Stimulated activated CD4-positive, alpha-beta T cell treated with anti-CD3 and anti-CD28 coated beads, Interleukin-15, amount 100 ng/mL, for 48 hours (primary cell): ENCODE measurements at regions not wholly inside any gene's neighbourhood (a gene's known extent, or its start where the extent isn't known, plus 50 kb on each side); places are given as distances from the start of the nearest gene placed in this dataset.

ENCODE experiments used
- DNase-seq, 2 donors: peaks; one replicate each; pipeline ENCODE4 v3.0.0-alpha.2; 2020; ENCODE audit warnings: low read depth in 2 of 2

DNA sequence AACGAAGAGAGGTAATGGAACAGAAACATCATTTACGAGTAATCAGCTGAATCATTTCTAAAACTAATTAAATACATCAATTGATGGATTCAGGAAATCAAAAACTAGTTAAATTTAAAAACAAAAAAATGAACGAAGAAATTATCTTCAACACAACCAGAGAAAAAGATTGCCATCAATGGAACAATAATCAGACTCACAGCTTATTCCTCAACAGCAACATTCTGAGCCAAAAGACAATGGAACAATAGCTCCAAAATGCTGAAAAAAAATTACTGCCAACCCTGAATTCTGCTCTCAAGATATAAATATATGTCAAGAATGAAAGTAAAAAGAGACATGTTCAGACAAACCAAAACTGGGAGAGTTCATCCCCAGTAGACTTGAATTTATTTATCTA is 65.5 kb upstream of the KLF3 start:
- DNase-seq, result no peak

DNA sequence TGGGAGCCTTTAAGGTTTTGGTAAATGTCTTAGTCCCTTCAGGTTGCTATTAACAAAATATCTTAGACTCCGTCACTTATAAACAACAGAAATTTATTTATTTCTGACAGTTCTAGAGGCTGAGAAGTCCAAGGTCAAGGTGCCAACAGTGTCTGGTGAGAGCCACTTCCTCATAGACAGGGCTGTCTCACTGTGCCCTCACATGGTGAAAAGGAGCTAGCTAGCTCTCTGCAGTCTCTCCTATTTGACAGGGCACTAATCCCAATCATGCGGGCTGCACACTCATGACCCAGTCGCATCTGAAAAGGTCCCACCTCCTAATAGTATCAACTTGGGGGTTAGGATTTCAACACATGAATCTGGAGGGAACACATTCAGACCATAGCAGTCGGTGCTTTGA is 63.4 kb upstream of the KLF3 start:
- DNase-seq, result no peak

DNA sequence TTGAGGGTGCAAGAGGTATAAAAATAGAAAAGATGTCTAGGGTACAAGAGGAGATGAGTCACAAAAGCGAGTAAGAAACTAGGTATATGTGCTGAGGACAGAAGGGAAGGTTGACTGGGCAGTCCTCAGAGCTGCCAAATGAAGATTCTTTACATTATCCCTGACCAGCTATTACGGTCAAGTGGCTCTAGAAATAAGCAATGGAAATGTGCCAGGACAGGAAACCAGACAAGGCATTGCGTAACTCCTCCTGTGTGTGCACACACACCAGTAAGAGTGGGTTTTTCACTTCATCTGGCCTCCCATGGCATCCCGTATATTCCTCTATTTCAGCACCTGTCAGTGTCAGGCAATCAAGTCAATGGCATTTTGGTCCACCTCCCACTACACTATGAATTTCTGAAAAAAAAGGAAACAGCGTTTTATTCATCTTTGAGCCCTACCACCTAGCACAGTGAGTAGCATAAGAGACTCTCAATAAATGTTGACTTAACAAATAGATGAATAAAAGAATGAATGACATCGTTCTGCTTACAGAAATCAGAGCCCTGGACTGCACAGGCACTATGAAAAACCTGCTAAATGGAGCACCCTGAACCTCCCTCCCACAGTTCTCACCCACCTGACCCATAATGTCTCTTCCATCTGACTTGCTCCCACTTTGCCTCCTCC is 62.6 kb upstream of the KLF3 start:
- no peak for DNase-seq

DNA sequence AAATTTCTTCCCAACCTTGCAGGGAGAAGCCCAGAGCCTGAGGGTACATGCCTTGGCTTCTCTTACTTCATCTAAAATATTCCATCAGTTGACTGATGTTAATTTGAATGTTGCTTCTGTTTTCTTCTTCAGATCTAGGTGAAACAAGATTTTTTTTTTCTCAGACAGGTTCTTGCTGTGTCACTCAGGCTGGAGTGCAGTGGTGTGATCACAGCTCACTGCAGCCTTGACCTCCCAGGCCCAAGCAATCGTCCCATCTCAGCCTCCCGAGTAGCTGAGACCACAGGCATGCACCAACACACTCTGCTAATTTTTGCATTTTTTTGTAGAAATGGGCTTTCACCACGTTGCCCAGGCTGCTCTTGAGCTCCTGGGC is 62.1 kb upstream of the KLF3 start:
- no peak for DNase-seq

DNA sequence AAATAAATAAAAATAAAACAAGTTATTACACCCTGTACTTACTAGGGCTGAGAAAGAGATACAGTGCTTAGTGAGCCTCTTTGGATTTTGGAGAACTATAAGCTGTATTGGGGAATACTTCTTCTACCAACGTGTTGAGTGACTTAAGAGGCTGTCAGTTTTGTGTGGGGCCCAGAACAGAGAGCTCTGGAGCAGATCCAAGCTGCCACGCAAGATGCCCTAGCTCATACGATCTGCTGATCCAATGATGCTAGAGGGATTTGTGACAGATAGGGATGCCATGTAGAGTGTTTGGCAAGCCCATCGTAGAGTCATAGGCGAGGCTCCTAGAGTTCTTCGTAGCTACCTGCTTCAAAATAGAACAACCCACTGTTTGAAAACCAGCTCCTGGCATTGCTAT is 60.3 kb upstream of the KLF3 start:
- DNase-seq, result no peak

DNA sequence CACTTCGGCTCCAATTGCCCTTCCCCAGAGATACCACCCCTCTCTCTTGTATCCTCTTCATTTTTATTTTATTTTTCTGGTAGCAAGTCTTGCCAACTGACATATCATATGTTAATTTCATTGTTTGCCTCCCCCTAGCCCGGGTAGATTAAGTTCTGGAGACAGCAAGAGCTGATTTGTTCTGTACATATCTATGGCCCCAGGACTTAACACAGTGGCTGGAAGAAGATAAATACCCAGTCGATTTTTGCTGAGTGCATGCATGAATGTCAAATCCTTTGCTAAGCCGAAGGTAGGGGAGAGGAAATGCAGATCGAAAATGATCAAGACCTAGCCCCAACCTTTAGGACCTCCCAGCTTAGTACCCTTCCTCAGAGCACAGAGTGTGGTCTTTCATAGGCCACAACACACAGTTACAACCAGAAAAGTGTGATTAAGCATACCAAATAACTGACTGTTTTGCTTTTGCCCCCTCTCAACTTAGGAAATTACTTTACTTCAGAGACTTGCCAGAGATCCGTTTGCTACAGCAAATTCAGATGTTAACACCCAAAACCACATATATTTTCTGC is 58.7 kb upstream of the KLF3 start:
- DNase-seq, result no peak

DNA sequence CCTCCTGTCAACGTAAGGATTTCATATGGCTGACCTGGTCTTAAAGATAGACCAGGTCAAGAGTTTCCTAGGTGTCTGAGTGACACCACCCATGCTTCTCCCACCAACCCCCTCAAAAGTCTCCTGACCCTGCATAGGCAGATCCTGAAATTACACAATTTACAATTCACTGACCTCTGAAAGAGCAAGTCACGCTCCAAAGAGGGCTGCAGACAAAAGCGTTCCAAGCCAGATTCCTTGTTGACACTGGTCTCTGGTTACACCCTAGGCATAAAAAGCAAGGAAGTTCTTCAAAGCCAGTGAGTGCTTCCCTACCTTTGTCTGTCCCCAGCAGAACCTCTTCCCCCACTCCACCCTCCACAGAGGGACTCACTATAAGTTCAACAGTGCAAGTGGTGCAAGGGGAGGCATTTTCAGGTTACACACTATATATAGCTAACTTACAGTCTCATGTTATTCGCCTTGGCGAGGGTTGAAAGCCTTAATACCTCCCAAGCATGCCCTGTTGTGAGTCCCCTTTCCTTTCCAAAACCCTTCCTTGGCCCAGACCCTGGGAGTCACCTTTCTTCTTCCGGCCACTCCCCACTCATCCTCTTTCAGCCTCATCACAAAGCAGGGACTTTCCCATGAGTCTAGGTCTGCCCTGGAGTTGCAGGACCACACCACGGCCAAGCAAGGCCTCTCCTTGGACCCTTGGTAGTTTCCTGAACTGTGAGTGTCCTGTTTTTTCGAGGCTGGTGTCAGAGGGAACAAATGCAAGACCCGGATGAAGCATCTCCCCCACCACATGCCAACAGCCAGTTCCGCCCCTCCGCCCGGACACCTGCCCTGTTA is 58.0 kb upstream of the KLF3 start:
- DNase-seq, result no peak

DNA sequence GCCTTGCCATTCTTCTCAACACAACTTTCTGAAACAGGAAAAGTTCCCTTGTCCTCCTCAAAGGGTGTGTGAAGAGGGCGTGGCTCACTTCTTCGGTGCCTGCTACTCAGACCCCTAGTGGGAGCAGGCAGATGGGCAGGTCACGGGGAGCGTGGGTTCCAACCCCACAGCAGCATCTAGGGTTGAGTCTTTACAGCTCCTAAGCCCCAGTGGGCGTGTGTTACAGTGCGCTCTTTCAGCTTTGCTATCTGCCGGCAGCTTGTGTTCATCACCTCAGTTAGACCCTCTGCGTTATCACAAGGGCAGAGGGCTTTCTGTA is 57.5 kb upstream of the KLF3 start:
- DNase-seq, result no peak

DNA sequence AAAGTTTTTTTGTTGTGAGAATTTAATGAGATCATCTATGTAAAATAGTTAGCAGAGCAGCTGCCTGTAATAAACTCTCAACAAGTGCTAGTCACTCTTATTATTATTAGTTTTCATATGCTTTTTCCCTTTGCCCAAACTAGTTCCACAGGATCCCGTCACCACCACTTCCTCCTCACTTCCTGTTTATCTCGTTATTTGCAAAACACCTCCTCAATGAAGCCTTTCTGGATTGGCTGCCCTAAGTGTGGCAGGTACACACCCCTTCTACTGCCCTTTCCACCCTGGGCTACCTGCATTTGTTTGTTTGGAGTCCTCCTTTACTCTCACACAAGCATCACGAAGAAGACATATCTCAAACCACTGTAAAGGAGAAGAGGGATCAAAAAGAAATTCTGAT is 54.4 kb upstream of the KLF3 start:
- DNase-seq, result no peak

DNA sequence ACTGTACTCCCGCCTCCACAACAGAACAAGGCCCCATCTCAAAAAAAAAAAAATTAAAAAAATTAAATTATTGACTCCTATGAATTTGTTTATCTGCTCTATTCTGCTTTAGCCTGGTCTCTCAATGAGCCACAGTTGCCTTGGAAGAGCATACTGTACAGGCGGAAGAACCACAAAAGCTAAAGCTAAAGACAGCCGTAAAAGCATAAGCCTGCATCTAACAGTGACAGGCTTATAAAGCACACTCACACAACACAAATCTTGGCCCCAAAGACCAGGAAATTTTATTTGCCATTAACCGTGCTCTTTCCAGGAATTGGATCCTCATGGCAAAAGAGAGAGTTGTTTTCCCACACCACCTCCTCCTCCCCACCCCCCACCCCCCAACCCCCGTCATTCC is 53.5 kb upstream of the KLF3 start:
- no peak for DNase-seq

DNA sequence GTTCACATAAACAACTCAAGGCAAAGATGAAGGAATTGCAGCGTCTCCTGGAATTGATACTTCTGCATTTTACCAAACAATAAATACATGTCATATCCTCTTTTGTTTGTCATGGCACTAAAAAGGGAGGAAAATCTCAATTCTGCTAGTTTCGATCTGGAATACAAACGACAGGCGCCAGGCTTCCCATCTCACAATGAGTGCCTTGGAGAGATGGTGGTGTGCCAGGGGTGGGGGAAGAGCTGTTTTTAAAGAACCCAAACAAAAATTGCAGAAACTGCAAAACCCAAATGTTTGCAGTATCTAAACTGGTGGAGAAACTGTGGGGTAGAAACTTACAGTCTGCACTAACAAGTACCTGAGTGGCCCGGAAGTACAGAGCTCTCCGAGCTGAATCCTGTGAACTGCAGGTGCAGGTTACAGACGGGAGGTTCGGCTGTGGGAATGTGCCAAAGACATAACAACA is 53.0 kb upstream of the KLF3 start:
- DNase-seq, result no peak

DNA sequence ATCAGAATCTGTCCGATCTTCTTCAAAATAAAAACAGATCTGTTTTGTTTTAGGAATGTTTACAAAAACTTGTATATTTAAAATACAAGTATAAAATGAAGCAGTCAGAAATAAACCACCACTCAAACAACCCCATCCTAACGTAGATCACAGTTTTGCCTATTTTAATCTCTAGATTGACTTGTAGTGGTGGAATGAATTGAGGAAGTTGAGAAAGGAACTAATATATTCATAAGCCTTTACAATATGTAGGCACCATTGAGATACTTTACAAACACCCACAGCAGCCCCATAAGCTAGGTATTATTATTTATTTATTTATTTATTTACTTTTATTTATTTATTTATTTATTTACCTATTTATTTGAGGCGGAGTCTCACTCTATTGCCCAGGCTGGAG is 52.3 kb upstream of the KLF3 start:
- no peak for DNase-seq

DNA sequence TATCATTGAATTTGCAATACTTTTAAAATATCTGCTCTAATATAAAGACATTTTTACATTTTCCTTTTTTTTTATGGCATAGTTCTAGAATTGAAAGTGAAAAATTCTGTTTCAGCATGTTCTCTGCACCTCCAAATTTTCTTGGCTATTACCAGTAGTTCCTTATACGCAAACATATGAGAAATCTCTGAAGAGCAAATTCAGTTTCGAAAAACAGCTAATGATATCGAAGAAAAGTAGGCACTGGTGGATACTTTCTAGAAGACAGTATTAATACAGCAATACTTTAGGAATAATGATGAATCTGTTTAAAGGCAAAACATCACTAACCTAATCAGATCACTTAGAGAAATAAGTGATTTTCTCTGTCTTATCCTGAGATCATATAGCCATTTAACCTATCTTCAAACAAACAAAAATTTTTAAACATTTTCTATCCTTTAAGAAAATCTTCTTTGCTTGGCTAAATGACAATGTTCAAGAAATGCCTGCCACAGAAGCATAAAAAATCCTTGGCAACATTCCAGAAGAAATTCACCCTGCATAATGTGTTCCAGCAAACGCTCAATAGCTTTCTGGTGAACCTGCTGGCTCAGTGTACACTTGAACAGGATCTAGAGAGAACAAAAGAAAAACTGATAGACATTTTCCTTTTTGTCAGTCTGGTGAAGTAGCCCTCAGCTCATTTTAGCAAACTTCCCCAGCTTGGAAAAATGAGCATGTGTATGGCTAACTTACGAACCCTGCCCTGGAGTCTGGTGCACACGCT is 51.2 kb upstream of the KLF3 start:
- no peak for DNase-seq
